Naive thymus-derived CD8-positive, alpha-beta T cell (primary cell): ENCODE measurements at regions not wholly inside any gene's neighbourhood (a gene's known extent, or its start where the extent isn't known, plus 50 kb on each side); places are given as distances from the start of the nearest gene placed in this dataset.

ENCODE experiments used
- ATAC-seq, 2 donors: fragments of 150-1000 bp; cut with Tn5 transposase in 1 of 2; sonication (Bioruptor Pico), chemical (Tn5 transposase) in 1 of 2; 1 replicate in 1 of 2; 2 replicates in 1 of 2; pipeline ENCODE4 v1.10.0; 2021; ENCODE audit warnings: mild to moderate bottlenecking in 2 of 2, moderate library complexity in 2 of 2
- POLR2A ChIA-PET: fragments of 350-600 bp; sonication (Branson Sonifier 250); formaldehyde crosslinking; loops from one replicate; lab custom pipeline; 2021; ENCODE audit warnings: antibody characterized with exemption; lab: Charles Lee
- DNase-seq, 10 donors: peaks; one replicate each; pipeline versions ENCODE4 v3.0.0 to v3.0.0-alpha.2; 2020 to 2022
- H3K27ac Mint-ChIP-seq, 10 donors: one replicate each; pipeline ENCODE4 v1.8.0; 2020 to 2022; ENCODE audit warnings: mild to moderate bottlenecking in 10 of 10, mixed read lengths in 10 of 10, moderate library complexity in 4 of 10, inconsistent platforms in 1 of 10
- H3K27me3 Mint-ChIP-seq, 5 donors: one replicate each; pipeline ENCODE4 v1.8.0; 2021 to 2022; ENCODE audit warnings: mixed read lengths in 5 of 5
- H3K36me3 Mint-ChIP-seq, 3 donors: one replicate each; pipeline ENCODE4 v1.8.0; 2020 to 2022; ENCODE audit warnings: mixed read lengths in 3 of 3, mild to moderate bottlenecking in 2 of 3, inconsistent platforms in 1 of 3
- H3K4me1 Mint-ChIP-seq, 4 donors: one replicate each; pipeline ENCODE4 v1.8.0; 2021 to 2022; ENCODE audit warnings: mixed read lengths in 4 of 4
- H3K4me3 Mint-ChIP-seq, 10 donors: one replicate each; pipeline ENCODE4 v1.8.0; 2020 to 2022; ENCODE audit warnings: mild to moderate bottlenecking in 10 of 10, mixed read lengths in 10 of 10, moderate library complexity in 6 of 10, inconsistent platforms in 1 of 10
- H3K9me3 Mint-ChIP-seq, 9 donors: one replicate each; pipeline ENCODE4 v1.8.0; 2020 to 2022; ENCODE audit warnings: mixed read lengths in 9 of 9, mild to moderate bottlenecking in 3 of 9, inconsistent platforms in 1 of 9, moderate library complexity in 1 of 9

- POLR2A ChIA-PET = no interaction called here
Measured at GRCh38 chr2:189363559-189363958, 77.7 kb upstream of the WDR75 start.

GRCh38 chr2:189364607-189365006 is 76.7 kb upstream of the WDR75 start:
- H3K4me3 Mint-ChIP-seq = no peak overlapping the region
- no peak for DNase-seq
- H3K4me1 Mint-ChIP-seq = peaks cover 0 to 8% (median 2%) of the 10 kb centered on the region in 4 donors
- H3K27me3 Mint-ChIP-seq = no peaks in the 10 kb centered on the region
- H3K9me3 Mint-ChIP-seq = peaks cover 0 to 10% (median 0%) of the 10 kb centered on the region in 9 donors
- POLR2A ChIA-PET = no interaction called here
- H3K36me3 Mint-ChIP-seq = peaks cover 0 to 3% (median 0%) of the 10 kb centered on the region in 3 donors
- no peak overlapping the region for H3K27ac Mint-ChIP-seq
- no peak for ATAC-seq

More at GRCh38 chr2:189363559-189363958, 77.7 kb upstream of the WDR75 start:
- Mint-ChIP-seq H3K4me3 (no peak overlapping the region), H3K36me3 (peaks cover 0 to 3% (median 0%) of the 10 kb centered on the region in 3 donors), H3K27me3 (no peaks in the 10 kb centered on the region), H3K27ac (no peak overlapping the region), H3K9me3 (peaks cover 0 to 10% (median 0%) of the 10 kb centered on the region in 9 donors), H3K4me1 (peaks cover 0 to 8% (median 2%) of the 10 kb centered on the region in 4 donors)
- DNase-seq (no peak), ATAC-seq (no peak)

- POLR2A ChIA-PET = interaction anchor here (0.7 kb wide), 1 partner anchor 1081 kb away, joined by 3 read pairs; no protein-coding TSS in a partner anchor
- H3K27ac Mint-ChIP-seq = no peak overlapping the region
- peaks cover 0 to 3% (median 0%) of the 10 kb centered on the region in 3 donors for H3K36me3 Mint-ChIP-seq
- H3K27me3 Mint-ChIP-seq = no peaks in the 10 kb centered on the region
- peaks cover 0 to 8% (median 2%) of the 10 kb centered on the region in 4 donors for H3K4me1 Mint-ChIP-seq
- peaks cover 0 to 4% (median 0%) of the 10 kb centered on the region in 9 donors for H3K9me3 Mint-ChIP-seq
- ATAC-seq (no peak), DNase-seq (no peak)
- H3K4me3 Mint-ChIP-seq = no peak overlapping the region
Measured at GRCh38 chr2:189366349-189366748, 74.9 kb upstream of the WDR75 start.

- Mint-ChIP-seq H3K27ac (no peak overlapping the region), H3K4me3 (no peak overlapping the region), H3K36me3 (peaks cover 0 to 3% (median 0%) of the 10 kb centered on the region in 3 donors), H3K9me3 (no peaks in the 10 kb centered on the region), H3K4me1 (peaks cover 0 to 8% (median 2%) of the 10 kb centered on the region in 4 donors), H3K27me3 (no peaks in the 10 kb centered on the region)
- POLR2A ChIA-PET = no interaction called here
- ATAC-seq (no peak), DNase-seq (no peak)
Measured at GRCh38 chr2:189367343-189367742, 73.9 kb upstream of the WDR75 start.

- Mint-ChIP-seq H3K27me3 (no peaks in the 10 kb centered on the region), H3K36me3 (no peaks in the 10 kb centered on the region), H3K9me3 (no peaks in the 10 kb centered on the region), H3K4me1 (peaks cover 2 to 16% (median 6%) of the 10 kb centered on the region in 4 donors), H3K27ac (no peak overlapping the region), H3K4me3 (no peak overlapping the region)
- no peak for DNase-seq
- POLR2A ChIA-PET = no interaction called here
- ATAC-seq = no peak
Measured at GRCh38 chr2:189369566-189369965, 71.7 kb upstream of the WDR75 start.

DNA sequence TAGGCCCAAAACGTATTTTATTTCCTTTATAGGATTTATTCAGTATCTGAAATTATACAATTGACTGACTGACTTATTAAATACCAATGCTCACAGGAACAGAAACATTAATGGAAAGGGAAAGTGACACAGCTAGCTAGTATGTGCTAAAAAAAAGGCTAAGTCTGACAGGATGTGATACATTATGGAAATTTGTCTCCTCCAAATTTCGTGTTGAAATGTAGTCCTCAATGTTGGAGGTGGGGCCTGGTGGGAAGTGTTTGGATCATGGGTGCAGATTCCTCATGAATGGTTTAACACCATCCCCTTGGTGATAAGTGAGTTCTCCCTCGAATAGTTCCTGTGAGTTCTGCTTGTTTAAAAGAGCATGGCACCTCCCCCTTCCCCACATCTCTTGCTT is 70.6 kb upstream of the WDR75 start:
- POLR2A ChIA-PET = no interaction called here
- peaks cover 2 to 16% (median 6%) of the 10 kb centered on the region in 4 donors for H3K4me1 Mint-ChIP-seq
- H3K4me3 Mint-ChIP-seq = no peak overlapping the region
- H3K27ac Mint-ChIP-seq = no peak overlapping the region
- no peaks in the 10 kb centered on the region for H3K9me3 Mint-ChIP-seq
- DNase-seq (no peak), ATAC-seq (no peak)
- no peaks in the 10 kb centered on the region for H3K27me3 Mint-ChIP-seq
- H3K36me3 Mint-ChIP-seq = no peaks in the 10 kb centered on the region

DNA sequence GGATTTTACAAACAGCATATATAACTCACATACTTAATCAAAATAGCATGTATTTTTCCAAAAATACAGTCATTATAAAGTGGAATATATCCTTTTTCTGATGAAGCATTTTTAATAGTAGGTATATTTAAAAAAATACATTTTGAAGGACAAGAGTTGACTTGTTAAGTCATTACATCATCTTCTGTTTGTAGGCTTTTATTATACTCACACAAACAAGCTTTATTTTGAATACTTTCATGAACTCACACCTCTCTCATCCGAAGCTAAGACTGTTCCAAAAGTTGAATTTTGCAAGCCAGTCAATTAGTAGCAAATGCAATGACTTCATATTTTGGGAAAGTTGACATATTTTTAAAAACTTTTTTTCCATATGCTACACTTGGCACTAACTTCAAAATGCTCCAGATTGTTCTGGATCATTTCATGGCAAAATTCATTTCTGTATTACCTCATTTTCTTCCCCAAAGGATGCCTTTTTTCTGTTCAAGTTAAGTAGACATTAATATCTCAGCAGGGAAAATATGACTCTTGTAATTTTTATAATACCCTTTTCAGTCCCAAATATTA is 68.5 kb upstream of the WDR75 start:
- Mint-ChIP-seq H3K27ac (no peak overlapping the region), H3K4me3 (no peak overlapping the region), H3K36me3 (no peaks in the 10 kb centered on the region), H3K27me3 (no peaks in the 10 kb centered on the region), H3K4me1 (peaks cover 2 to 9% (median 4%) of the 10 kb centered on the region in 4 donors), H3K9me3 (no peaks in the 10 kb centered on the region)
- POLR2A ChIA-PET = no interaction called here
- ATAC-seq = no peak
- no peak for DNase-seq

- no peaks in the 10 kb centered on the region for H3K9me3 Mint-ChIP-seq
- DNase-seq = no peak
- no peaks in the 10 kb centered on the region for H3K27me3 Mint-ChIP-seq
- POLR2A ChIA-PET = no interaction called here
- H3K27ac Mint-ChIP-seq = no peak overlapping the region
- H3K4me1 Mint-ChIP-seq = peaks cover 2 to 9% (median 4%) of the 10 kb centered on the region in 4 donors
- no peak overlapping the region for H3K4me3 Mint-ChIP-seq
- no peak for ATAC-seq
- H3K36me3 Mint-ChIP-seq = no peaks in the 10 kb centered on the region
Measured at GRCh38 chr2:189374481-189374880, 66.8 kb upstream of the WDR75 start.

- POLR2A ChIA-PET = no interaction called here
- H3K4me3 Mint-ChIP-seq = no peak overlapping the region
- no peak for DNase-seq
- H3K27me3 Mint-ChIP-seq = no peaks in the 10 kb centered on the region
- H3K4me1 Mint-ChIP-seq = peaks cover 2 to 9% (median 4%) of the 10 kb centered on the region in 4 donors
- H3K27ac Mint-ChIP-seq = no peak overlapping the region
- no peaks in the 10 kb centered on the region for H3K36me3 Mint-ChIP-seq
- ATAC-seq = no peak
- H3K9me3 Mint-ChIP-seq = no peaks in the 10 kb centered on the region
Measured at GRCh38 chr2:189375842-189376241, 65.4 kb upstream of the WDR75 start.

DNA sequence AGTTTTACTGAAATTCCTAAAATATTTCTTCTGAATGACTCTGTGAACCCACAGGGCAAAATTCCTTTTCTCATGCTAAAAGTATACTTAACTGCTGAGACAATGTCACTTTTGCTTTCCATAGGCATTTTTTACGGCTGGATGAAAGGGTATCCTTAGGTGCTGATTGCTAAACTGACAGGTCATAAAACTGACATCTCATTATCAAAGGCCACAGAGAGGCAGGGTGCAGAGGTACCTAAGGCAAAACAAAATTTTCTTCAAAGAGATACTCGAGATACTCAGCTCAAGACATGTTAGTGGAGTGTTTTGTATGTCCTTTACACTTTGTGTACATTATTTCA is 62.0 kb upstream of the WDR75 start:
- Mint-ChIP-seq H3K27ac (no peak overlapping the region), H3K36me3 (no peaks in the 10 kb centered on the region), H3K4me1 (peaks cover 0 to 5% (median 2%) of the 10 kb centered on the region in 4 donors), H3K4me3 (no peak overlapping the region), H3K9me3 (no peaks in the 10 kb centered on the region), H3K27me3 (no peaks in the 10 kb centered on the region)
- no peak for ATAC-seq
- POLR2A ChIA-PET = no interaction called here
- DNase-seq = no peak

DNA sequence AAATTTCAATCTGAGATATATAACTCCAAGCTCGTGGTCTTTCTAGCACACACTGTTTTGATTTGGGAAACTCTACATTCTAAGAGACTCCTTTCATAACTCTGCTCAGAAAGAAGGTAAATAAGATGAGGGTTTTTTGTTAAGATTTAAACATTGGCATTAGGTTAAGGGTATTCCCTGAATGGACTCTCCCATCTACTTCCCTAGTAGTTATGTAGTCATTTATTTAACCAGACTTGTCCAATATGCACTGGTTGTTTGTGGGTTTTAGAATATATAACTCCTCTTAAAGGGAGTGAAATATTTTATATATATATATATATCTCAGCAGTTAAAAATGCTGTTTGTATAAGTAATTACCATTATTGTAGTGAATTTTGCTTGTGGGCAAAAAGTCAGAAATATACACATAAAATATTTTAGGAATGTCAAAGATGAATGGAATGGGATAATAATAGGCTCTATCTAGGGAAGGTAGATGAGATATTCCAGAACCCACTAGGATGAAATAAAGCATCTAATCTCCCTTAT is 61.5 kb upstream of the WDR75 start:
- no peak for DNase-seq
- peaks cover 0 to 2% (median 0%) of the 10 kb centered on the region in 3 donors for H3K36me3 Mint-ChIP-seq
- peaks cover 0 to 4% (median 0%) of the 10 kb centered on the region in 4 donors for H3K4me1 Mint-ChIP-seq
- H3K9me3 Mint-ChIP-seq = no peaks in the 10 kb centered on the region
- POLR2A ChIA-PET = no interaction called here
- no peak overlapping the region for H3K27ac Mint-ChIP-seq
- no peaks in the 10 kb centered on the region for H3K27me3 Mint-ChIP-seq
- ATAC-seq = no peak
- H3K4me3 Mint-ChIP-seq = no peak overlapping the region

DNA sequence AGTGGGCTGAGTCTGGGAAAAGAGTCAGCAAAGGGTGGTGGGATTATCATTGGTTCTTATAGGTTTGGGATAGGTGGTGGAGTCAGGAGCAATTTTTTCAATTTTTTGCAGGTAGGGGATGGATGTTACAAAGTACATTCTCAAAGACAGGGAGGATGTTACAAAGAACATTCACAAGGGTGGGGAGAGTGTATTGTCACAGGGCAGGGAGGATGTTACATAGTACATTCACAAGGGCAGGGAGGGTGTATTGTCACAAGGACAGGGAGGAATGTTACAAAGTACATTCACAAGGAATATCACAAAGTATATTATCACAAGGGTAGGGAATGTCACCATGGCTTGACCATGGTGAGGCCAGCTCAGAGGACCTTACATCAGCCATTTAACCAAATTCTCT is 58.6 kb upstream of the WDR75 start:
- H3K4me1 Mint-ChIP-seq = peaks cover 0 to 4% (median 0%) of the 10 kb centered on the region in 4 donors
- H3K36me3 Mint-ChIP-seq = peaks cover 2 to 7% (median 4%) of the 10 kb centered on the region in 3 donors
- H3K27me3 Mint-ChIP-seq = no peaks in the 10 kb centered on the region
- ATAC-seq = no peak
- POLR2A ChIA-PET = no interaction called here
- H3K27ac Mint-ChIP-seq = no peak overlapping the region
- no peak overlapping the region for H3K4me3 Mint-ChIP-seq
- H3K9me3 Mint-ChIP-seq = peaks cover 0 to 5% (median 0%) of the 10 kb centered on the region in 9 donors
- no peak for DNase-seq

DNA sequence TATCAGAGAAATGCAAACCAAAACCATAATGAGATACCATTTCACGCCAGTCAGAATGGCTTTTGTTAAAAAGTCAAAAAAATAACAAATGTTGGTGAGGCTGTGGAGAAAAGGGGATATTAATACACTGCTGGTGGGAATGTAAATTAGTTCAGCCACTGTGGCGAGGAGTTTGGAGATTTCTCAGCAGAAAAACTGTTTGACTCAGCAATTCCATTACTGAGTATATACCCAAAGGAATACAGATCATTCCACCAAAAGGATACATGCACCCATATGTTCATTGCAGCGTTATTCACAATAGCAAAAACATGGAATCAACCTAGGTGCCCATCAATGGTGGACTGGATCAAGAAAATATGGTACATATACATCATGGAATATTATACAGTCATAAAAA is 54.5 kb upstream of the WDR75 start:
- Mint-ChIP-seq H3K4me3 (no peak overlapping the region), H3K9me3 (peaks cover 0 to 5% (median 0%) of the 10 kb centered on the region in 9 donors), H3K27me3 (no peaks in the 10 kb centered on the region), H3K4me1 (peaks cover 0 to 4% (median 0%) of the 10 kb centered on the region in 4 donors), H3K27ac (no peak overlapping the region), H3K36me3 (peaks cover 2 to 7% (median 4%) of the 10 kb centered on the region in 3 donors)
- ATAC-seq = no peak
- POLR2A ChIA-PET = no interaction called here
- no peak for DNase-seq

GRCh38 chr2:189391201-189391600 is 50.1 kb upstream of the WDR75 start:
- no peak for DNase-seq
- ATAC-seq = no peak
- POLR2A ChIA-PET = no interaction called here
- Mint-ChIP-seq H3K27ac (no peak overlapping the region), H3K4me3 (no peak overlapping the region), H3K9me3 (peaks cover 0 to 3% (median 0%) of the 10 kb centered on the region in 9 donors), H3K27me3 (no peaks in the 10 kb centered on the region), H3K4me1 (peaks cover 0 to 3% (median 0%) of the 10 kb centered on the region in 4 donors), H3K36me3 (peaks cover 0 to 7% (median 2%) of the 10 kb centered on the region in 3 donors)
